CD4-positive, alpha-beta T cell (primary cell): ENCODE measurements at regions not wholly inside any gene's neighbourhood (a gene's known extent, or its start where the extent isn't known, plus 50 kb on each side); places are given as distances from the start of the nearest gene placed in this dataset.
"Not testable (repeated sequence)": the region's sequence is repeated elsewhere in the genome, so short reads cannot be mapped to it uniquely, and the experiment has no call there.

Source experiments
- ATAC-seq: fragments of 200-7000 bp; cut with Tn5 transposase; one replicate; pipeline ENCODE4 v1.10.0; 2022; ENCODE audit warnings: mild to moderate bottlenecking; ENCODE audit not compliant: poor library complexity
- CTCF ChIA-PET: fragments of 350-600 bp; sonication (Branson Sonifier 250); formaldehyde crosslinking; loops from one replicate; lab custom pipeline; 2021; ENCODE audit warnings: antibody characterized with exemption, inconsistent platforms; lab: Charles Lee
- POLR2A ChIA-PET: fragments of 350-600 bp; sonication (Branson Sonifier 250); formaldehyde crosslinking; loops from one replicate; lab custom pipeline; 2021; ENCODE audit warnings: antibody characterized with exemption, inconsistent platforms; lab: Charles Lee
- DNase-seq, 14 experiments: peaks; one replicate each; pipeline ENCODE4 v3.0.0-alpha.2; 2013 to 2020; ENCODE audit warnings: mixed read lengths in 2 of 14
- H3K27ac ChIP-seq, 2 donors: one replicate each; pipeline versions ENCODE4 v1.5.1 to v1.7.0; 2013; ENCODE audit warnings: low read length in 2 of 2, low read depth in 1 of 2, mild to moderate bottlenecking in 1 of 2
- H3K27me3 ChIP-seq, 2 experiments: 1 replicate in 1 of 2; 2 replicates in 1 of 2; pipeline versions ENCODE4 v1.6.1 to v1.7.0; 2013; ENCODE audit warnings: low read length in 2 of 2, control low read depth in 1 of 2, mild to moderate bottlenecking in 1 of 2, moderate library complexity in 1 of 2; ENCODE audit not compliant: insufficient read depth in 2 of 2, control insufficient read depth in 1 of 2
- H3K36me3 ChIP-seq: one replicate; pipeline ENCODE4 v1.6.1; 2013; ENCODE audit warnings: low read length, control low read depth; ENCODE audit not compliant: insufficient read depth
- H3K4me1 ChIP-seq: one replicate; pipeline ENCODE4 v1.6.1; 2013; ENCODE audit warnings: low read length, control low read depth; ENCODE audit not compliant: insufficient read depth
- H3K4me3 ChIP-seq: one replicate; pipeline ENCODE4 v1.5.1; 2013; ENCODE audit warnings: mild to moderate bottlenecking, low read length, moderate library complexity
- H3K9me3 ChIP-seq, 2 experiments: 1 replicate in 1 of 2; 2 replicates in 1 of 2; pipeline versions ENCODE4 v1.6.1 to v1.7.0; 2013; ENCODE audit warnings: low read length in 2 of 2, mild to moderate bottlenecking in 2 of 2, control low read depth in 1 of 2, moderate library complexity in 1 of 2; ENCODE audit not compliant: control insufficient read depth in 1 of 2, insufficient read depth in 1 of 2
- H3K27ac Mint-ChIP-seq: one replicate; pipeline ENCODE4 v1.8.0; 2020; ENCODE audit warnings: mixed read lengths
- H3K27me3 Mint-ChIP-seq: one replicate; pipeline ENCODE4 v1.8.0; 2021; ENCODE audit warnings: mixed read lengths
- H3K36me3 Mint-ChIP-seq: one replicate; pipeline ENCODE4 v1.8.0; 2021; ENCODE audit warnings: low read depth, mixed read lengths
- H3K4me1 Mint-ChIP-seq: one replicate; pipeline ENCODE4 v1.8.0; 2021; ENCODE audit warnings: low read depth, mixed read lengths
- H3K4me3 Mint-ChIP-seq: one replicate; pipeline ENCODE4 v1.8.0; 2020; ENCODE audit warnings: mild to moderate bottlenecking, mixed read lengths
- H3K9me3 Mint-ChIP-seq: one replicate; pipeline ENCODE4 v1.8.0; 2020; ENCODE audit warnings: mixed read lengths
- CTCF ChIP-seq: fragments of 200-600 bp; IDR thresholded peaks from one replicate; pipeline ENCODE4 v1.8.0; 2022; ENCODE audit warnings: antibody characterized with exemption, mild to moderate bottlenecking
- intact Hi-C, 2 experiments: fragments of 100-400 bp; cut with DNase I in 1 of 2; cut with micrococcal nuclease in 1 of 2; formaldehyde crosslinking; loops; one replicate each; pipeline versions ENCODE4 v1.15.1 to v1.9.0; 2023 to 2025; cut with DNase I, micrococcal nuclease

GRCh38 chrX:138073626-138074025 lies 507.7 kb downstream of the ZIC3 start:
- ATAC-seq (no peak), DNase-seq (no peak)
- Histone ChIP-seq H3K27me3 (no peaks in the 10 kb centered on the region), H3K36me3 (no peaks in the 10 kb centered on the region), H3K4me3 (no peak overlapping the region), H3K4me1 (no peaks in the 10 kb centered on the region), H3K27ac (no peak overlapping the region), H3K9me3 (peaks cover 0 to 4% of the 10 kb centered on the region in 2 experiments)
- POLR2A ChIA-PET: no interaction called here
- Mint-ChIP-seq H3K27ac (no peak overlapping the region), H3K4me1 (no peaks in the 10 kb centered on the region), H3K36me3 (no peaks in the 10 kb centered on the region), H3K9me3 (no peaks in the 10 kb centered on the region), H3K27me3 (no peaks in the 10 kb centered on the region), H3K4me3 (no peak overlapping the region)
- CTCF ChIA-PET: no interaction called here
- intact Hi-C loops: no loop called here
- TF ChIP-seq CTCF: no peak

- Histone ChIP-seq H3K27me3 (no peaks in the 10 kb centered on the region), H3K4me1 (no peaks in the 10 kb centered on the region), H3K9me3 (no peaks in the 10 kb centered on the region), H3K27ac (no peak overlapping the region), H3K4me3 (no peak overlapping the region), H3K36me3 (no peaks in the 10 kb centered on the region)
- CTCF ChIA-PET: no interaction called here
- DNase-seq (no peak), ATAC-seq (no peak)
- Mint-ChIP-seq H3K27ac (no peak overlapping the region), H3K4me1 (no peaks in the 10 kb centered on the region), H3K4me3 (no peak overlapping the region), H3K27me3 (no peaks in the 10 kb centered on the region), H3K9me3 (no peaks in the 10 kb centered on the region), H3K36me3 (no peaks in the 10 kb centered on the region)
- TF ChIP-seq CTCF: no peak
- POLR2A ChIA-PET: no interaction called here
- intact Hi-C loops: no loop called here
Observed at GRCh38 chrX:138082251-138082650, 516.3 kb downstream of the ZIC3 start.

GRCh38 chrX:138082896-138083295 lies 517.0 kb downstream of the ZIC3 start:
- ATAC-seq: no peak
- POLR2A ChIA-PET: no interaction called here
- no peak overlapping the region for H3K4me3 Mint-ChIP-seq
- no peaks in the 10 kb centered on the region for H3K36me3 Mint-ChIP-seq
- H3K27me3 ChIP-seq: no peaks in the 10 kb centered on the region
- H3K27ac Mint-ChIP-seq: no peak overlapping the region
- H3K4me1 Mint-ChIP-seq: no peaks in the 10 kb centered on the region
- no peaks in the 10 kb centered on the region for H3K4me1 ChIP-seq
- no peak overlapping the region for H3K4me3 ChIP-seq
- intact Hi-C loops: no loop called here
- DNase-seq: no peak
- no peak for TF ChIP-seq CTCF
- H3K9me3 ChIP-seq: no peaks in the 10 kb centered on the region
- no peak overlapping the region for H3K27ac ChIP-seq
- H3K36me3 ChIP-seq: no peaks in the 10 kb centered on the region
- no peaks in the 10 kb centered on the region for H3K27me3 Mint-ChIP-seq
- no peaks in the 10 kb centered on the region for H3K9me3 Mint-ChIP-seq
- CTCF ChIA-PET: no interaction called here

GRCh38 chrX:138110910-138111309 lies 545.0 kb downstream of the ZIC3 start:
- DNase-seq, intact Hi-C loops, H3K4me1 Mint-ChIP-seq, POLR2A ChIA-PET, H3K27me3 ChIP-seq, H3K27ac Mint-ChIP-seq, CTCF ChIA-PET, H3K36me3 ChIP-seq, H3K4me3 ChIP-seq, ATAC-seq, H3K27ac ChIP-seq, H3K9me3 ChIP-seq, H3K27me3 Mint-ChIP-seq, H3K9me3 Mint-ChIP-seq, H3K4me3 Mint-ChIP-seq, H3K4me1 ChIP-seq, H3K36me3 Mint-ChIP-seq: not testable (repeated sequence)
